Stromal cell of bone marrow (primary cell): ENCODE measurements at regions not wholly inside any gene's neighbourhood (a gene's known extent, or its start where the extent isn't known, plus 50 kb on each side); places are given as distances from the start of the nearest gene placed in this dataset.
"Not testable (repeated sequence)": the region's sequence is repeated elsewhere in the genome, so short reads cannot be mapped to it uniquely, and the experiment has no call there.

Experiments
- DNase-seq: peaks from one replicate; pipeline ENCODE4 v3.0.0-alpha.2; 2012; ENCODE audit warnings: low read depth

DNA sequence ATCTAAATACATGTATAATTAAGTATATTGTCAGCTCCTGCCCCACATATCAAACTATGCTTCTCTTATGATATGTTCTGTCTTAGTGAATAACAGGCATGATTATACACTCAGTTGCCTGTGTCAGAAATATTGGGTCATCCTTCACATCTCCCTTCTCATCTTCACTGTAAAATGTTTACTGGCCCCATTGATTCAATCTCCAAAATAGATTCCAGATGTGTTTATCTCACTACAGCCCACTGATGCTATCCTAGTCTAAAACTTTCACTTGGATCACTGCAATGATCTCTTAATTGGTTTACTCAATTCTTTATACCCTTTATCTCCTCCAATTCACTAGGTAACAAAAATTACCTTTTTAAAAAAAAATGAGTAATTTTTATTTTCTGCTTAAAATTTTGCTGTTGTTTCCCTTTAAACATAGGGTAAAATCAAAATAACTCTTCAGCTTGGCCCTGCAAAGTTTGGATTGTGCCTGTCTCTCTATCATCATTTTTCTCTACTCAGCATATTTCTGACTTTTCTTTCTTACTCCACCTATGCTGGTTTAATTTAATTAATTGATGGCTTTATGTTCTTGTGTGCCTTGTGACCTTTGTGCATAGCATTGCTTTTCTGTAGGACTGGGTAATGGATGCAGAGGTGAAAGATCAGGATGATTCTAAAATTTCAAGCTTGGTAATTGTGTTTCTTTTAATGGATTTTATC lies 233.9 kb upstream of the FOXP2 start:
- DNase-seq: no peak

DNA sequence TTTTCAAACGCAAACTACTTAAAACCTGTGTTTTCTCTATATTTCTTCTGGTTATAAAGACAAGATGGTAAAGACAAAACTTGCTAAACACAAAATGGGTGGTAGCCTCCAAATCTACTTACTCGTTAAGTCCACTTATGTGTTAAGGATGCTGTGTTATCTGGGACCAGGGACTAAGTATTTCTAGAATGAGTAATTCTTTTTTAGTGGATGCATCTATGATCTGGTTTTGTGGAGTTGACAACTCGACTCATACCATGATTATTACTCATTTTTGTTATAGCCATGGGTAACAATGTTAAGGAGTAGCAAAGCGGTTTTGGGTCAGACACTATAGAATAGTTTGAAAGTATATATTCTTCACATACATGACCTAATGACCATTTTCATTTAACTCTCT lies 239.5 kb upstream of the FOXP2 start:
- DNase-seq: no peak

DNA sequence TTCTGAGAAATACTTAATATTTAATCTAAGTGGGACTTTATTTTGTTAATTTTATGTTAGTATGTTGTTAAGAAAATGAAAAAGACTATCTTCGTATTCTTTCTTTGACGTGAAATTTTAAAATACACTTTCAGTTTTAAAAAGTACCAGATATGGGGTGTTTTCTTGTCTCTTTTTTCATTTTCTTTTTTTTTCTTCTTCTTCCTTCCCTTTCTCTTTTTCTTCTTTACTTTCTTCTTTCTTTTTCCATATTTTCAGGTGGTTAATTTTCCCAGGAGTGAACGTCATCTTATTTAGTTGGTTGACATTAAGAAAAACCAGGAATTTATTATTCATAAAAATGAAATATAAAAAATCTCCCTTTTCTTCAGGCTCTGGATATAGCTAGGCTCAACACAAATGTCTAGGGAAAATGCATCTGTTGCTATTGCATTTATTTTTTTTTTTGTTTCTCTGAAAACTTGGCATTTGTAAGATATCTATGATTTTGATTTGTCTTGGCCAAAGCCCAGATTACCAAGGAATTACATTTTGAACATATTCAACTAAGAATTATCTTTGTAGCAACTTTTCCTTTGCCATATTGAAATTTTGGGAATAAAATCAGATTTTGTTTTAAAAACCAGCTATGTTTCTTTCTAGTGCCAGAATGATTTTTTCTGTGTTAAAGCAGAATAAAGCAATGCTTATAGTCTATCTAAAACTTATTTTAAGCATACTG lies 241.3 kb upstream of the FOXP2 start:
- DNase-seq: no peak

- DNase-seq: not testable (repeated sequence)
These were observed 245.2 kb upstream of the FOXP2 start for GRCh38 chr7:114169389-114169788.

GRCh38 chr7:114160925-114161324 lies 242.1 kb upstream of the PPP1R3A start:
- no peak for DNase-seq

DNA sequence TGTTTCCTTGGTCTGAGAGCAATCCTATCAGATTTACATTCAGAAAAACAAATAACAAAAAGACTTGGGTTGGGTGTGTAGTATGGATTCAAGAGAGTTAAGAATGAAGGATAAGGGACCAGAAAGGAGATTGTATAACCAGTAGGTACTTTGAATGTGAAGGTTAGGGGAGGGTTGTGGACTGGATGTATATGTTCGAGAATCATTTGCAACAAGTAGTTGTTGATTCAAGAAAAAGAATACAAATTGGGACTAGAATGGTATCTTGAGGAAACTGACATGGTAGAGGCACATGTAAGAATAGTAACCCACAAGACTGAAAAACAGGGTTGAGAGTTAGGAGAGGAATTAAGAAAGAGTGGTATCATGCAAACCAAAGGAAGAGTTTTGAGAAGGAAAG lies 240.0 kb upstream of the PPP1R3A start:
- no peak for DNase-seq

GRCh38 chr7:114158275-114158674 lies 239.5 kb upstream of the PPP1R3A start:
- DNase-seq: no peak

DNA sequence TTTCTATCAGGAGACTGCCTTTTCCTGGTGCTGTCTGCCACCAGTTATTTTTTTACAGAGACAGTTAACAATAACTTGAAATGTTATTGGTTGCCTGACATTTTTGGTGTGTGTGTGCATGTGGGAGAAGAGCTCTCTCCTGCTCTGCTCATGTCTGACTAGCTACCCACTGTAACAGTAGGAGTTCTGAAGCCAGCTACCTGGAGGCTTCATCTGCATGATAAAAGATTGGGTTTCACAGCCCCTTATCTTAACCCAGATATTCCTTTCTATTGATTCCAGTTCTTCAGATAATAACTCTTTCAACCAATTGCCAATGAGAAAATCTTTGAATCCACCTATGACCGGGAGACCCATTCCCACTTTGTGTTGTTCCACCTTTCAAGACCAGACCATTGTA lies 237.4 kb upstream of the PPP1R3A start:
- no peak for DNase-seq

- no peak for DNase-seq
These were observed 236.6 kb upstream of the PPP1R3A start for GRCh38 chr7:114155116-114156110.

DNA sequence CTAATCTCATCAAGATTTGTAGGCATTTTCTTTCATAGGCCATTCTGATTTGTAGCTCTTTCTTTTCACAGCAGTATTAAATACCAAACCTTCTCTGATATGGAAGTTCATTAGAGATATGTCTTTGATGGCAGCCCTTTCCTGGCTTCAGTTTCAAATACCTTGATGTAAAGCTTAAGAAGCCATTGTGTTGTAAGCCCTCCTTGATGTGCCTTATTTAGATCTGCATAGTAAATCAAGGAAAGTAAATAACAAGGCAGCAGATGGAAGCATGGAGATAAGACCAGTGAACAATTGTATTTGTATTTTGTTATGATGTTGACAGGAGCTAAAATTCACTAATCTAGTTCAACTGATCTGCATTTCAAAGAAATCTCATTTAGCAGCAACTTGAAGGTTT lies 234.9 kb upstream of the PPP1R3A start:
- no peak for DNase-seq

GRCh38 chr7:114152314-114152938 lies 233.6 kb upstream of the PPP1R3A start:
- DNase-seq: no peak

DNA sequence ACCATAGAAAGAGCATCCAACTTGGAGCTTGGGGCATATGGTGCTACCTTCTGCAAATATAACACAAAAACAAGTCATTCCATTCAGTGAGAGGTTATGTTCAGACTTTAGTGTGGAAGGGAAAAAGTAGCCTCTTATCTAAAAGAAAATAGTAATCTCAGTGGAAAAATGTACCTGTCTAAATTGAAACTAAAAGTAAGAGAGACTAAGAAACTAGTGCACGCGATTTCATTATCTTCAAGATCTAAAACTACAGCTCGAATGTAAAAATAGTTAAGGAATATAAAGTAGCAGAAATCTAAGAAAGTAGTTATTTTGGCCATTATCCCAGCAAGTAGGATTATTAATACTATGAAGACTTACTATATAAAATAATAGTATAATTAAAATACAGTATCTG lies 233.0 kb upstream of the PPP1R3A start:
- no peak for DNase-seq

GRCh38 chr7:114150689-114151088 lies 231.9 kb upstream of the PPP1R3A start:
- no peak for DNase-seq

- no peak for DNase-seq
These were observed 230.0 kb upstream of the PPP1R3A start for GRCh38 chr7:114148779-114149178.

DNA sequence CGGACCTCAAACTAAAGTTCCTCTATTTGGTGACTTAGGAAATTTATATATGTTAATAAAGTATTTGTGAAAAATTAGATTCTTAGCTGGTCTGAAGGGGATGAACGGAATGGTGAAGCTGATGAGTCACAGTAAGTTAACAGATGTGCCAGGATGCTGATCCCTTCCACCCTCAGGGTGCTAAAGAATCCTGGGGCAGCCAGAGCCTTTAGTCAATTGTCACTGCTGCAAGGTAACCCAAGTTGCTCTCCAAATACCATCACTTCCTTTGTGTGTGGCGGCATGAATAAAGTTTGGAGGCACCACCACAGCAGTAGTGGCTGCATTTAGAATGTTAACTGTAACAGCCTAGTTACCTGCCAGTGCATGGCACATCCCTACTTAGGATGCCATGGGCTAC lies 222.6 kb upstream of the PPP1R3A start:
- DNase-seq: no peak

DNA sequence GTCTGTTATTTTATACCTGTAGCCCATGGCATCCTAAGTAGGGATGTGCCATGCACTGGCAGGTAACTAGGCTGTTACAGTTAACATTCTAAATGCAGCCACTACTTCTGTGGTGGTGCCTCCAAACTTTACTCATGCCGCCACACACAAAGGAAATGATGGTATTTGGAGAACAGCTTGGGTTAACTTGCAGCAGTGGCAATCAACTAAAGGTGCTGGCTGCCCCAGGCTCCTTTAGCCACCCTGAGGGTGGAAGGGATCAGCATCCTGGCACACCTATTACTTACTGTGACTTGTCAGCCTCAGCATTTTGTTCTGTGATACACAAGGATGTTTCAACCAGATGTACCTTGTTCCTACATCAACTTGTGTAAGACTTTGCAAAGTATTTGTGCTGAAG lies 221.8 kb upstream of the PPP1R3A start:
- DNase-seq: no peak

DNA sequence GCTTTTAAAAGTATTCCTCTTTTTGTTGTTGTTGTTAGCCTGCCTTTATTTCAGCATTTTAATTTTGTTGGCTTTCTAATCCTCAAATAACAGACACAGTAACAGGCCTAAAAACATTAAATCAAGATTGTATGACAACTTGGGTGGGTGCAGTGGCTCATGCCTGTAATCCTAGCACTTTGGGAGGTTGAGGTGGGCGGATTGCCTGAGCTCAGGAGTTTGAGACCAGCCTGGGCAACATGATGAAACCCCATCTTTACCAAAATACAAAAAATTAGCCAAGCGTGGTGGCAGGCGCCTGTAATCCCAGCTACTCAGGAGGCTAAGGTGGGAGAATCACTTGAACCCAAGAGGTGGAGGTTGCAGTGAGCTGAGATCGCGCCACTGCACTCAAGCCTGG lies 220.9 kb upstream of the PPP1R3A start:
- not testable (repeated sequence) for DNase-seq

DNA sequence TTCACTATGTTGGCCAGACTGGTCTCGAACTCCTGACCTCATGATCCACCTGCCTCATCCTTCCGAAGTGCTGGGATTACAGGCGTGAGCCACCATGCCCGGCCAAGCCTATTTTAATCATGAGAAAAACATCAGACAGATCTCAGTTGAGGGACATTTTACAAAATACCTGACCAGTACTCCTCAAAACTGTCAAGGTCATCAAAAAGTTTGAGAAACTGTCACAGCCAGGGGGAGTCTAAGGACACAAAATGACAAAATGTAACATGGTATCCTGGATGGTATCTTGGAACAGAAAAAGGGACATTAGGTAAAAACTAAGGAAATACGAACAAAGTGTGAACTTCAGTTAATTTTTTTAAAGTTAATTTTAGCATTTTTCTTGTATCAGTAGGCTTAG lies 219.8 kb upstream of the PPP1R3A start:
- DNase-seq: no peak

DNA sequence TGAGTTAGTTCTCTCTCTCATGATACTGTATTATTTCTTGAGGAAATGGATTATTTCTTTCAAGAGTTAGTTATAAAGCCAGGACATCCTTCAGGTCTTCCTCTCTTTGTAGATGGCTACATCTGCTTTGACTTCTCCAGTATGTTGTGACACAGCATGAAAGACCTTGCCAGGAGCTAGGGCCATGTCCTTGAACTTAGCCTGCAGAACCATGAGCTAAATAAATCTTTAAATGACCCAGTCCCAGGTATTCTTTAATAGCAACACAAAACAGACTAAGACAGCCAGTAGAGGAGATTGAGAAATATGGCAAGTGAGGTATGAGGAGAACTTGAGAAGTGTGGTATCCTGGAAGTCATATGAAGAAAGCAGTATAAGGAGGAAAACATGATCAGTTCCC lies 214.9 kb upstream of the PPP1R3A start:
- no peak for DNase-seq

DNA sequence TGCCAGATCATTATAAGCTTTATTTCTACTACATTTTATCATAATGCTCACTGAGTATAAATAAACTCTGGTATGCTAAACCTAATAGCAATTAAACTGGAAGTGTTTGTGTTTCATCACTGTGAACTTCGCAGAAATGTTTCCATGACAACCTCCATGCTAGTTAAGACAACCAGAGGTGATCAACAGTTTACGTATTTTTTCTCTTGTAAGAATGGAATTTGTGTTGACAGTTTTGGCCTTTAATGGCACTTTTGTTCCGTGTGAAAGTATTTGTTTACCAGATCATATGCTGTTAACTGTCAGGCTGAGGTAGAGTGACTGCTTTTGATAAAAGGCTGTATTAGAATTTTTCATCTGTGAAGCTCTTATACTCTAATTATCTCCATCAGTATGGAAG lies 212.1 kb upstream of the PPP1R3A start:
- no peak for DNase-seq

DNA sequence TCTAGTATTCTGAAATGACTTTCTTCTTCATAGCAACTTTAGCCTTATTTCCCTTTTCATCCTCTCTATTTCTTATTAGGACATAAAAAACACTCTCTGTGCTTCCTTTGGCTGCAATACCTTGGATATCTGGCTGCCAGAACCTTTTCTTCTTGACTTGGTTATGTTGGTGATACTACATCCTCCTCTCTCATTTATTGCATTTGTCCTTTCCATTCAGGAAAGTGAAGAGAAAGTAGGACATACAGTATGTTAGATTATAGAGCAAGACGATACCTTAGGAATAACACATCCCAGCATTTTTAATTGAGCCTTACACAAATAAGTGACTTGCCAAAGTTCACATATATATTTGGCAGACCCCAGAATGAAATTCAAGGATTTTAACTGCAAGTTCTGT lies 210.1 kb upstream of the PPP1R3A start:
- DNase-seq: no peak

DNA sequence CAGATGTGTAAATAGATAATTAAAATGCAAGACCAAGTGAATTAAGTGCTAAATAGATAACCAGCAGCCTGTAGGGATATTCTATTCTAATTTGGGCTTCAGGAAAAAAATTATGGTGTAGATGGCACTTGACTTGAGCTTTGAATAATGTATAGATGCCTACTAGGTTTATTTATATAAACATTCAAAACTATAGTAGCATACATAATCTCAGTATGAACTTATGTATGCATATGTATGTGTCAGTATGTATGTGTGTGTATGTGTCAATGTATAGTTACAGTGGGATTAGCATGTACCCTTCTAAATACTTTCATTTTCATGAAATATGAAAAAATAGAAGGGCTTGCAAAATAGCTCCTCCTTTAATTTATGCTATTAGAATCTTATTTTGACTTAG lies 207.3 kb upstream of the PPP1R3A start:
- no peak for DNase-seq
